Adrenal gland (tissue), 5 donors: ENCODE measurements at regions not wholly inside any gene's neighbourhood (a gene's known extent, or its start where the extent isn't known, plus 50 kb on each side); places are given as distances from the start of the nearest gene placed in this dataset.

Experiments used
- POLR2A ChIP-seq, 2 donors: fragments of 450-650 bp; IDR thresholded peaks; one replicate each; pipeline ENCODE4 v1.6.1; 2017; ENCODE audit warnings: antibody characterized with exemption in 2 of 2, mild to moderate bottlenecking in 2 of 2, moderate library complexity in 1 of 2
- TF ChIP-seq, protein P1 (sequence below), 6 experiments: fragments of 450-650 bp in 4 of 6; fragments of 200-600 bp in 2 of 6; sonication (generic) in 1 of 6; IDR thresholded peaks; 1 replicate in 5 of 6; 2 replicates in 1 of 6; pipeline versions ENCODE4 v1.5.1 to v1.8.0; 2016 to 2021; ENCODE audit warnings: antibody characterized with exemption in 6 of 6, mild to moderate bottlenecking in 2 of 6, moderate library complexity in 1 of 6
- donor health status: DM: no; HTN: no; CAD: no.

DNA sequence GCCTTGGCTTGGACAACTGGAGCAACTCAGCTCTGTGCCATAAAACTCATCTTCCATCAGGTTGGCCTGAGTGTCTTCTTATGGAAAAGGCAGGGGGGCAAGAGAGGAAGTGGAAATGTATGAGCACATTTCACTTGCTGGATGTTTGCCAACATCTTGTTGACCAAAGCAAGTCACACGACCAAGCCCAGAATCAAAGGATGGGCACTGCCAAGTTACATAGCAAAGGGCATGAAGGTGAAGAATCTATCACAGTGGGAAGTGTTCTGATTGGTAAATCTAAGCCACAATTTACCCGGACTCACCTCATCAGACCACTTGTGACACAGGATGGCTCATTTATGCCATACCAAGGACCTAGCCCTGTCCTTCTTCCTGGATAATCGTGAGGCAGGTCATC is 310.5 kb upstream of the IRX5 start:
- TF ChIP-seq, protein P1, sequence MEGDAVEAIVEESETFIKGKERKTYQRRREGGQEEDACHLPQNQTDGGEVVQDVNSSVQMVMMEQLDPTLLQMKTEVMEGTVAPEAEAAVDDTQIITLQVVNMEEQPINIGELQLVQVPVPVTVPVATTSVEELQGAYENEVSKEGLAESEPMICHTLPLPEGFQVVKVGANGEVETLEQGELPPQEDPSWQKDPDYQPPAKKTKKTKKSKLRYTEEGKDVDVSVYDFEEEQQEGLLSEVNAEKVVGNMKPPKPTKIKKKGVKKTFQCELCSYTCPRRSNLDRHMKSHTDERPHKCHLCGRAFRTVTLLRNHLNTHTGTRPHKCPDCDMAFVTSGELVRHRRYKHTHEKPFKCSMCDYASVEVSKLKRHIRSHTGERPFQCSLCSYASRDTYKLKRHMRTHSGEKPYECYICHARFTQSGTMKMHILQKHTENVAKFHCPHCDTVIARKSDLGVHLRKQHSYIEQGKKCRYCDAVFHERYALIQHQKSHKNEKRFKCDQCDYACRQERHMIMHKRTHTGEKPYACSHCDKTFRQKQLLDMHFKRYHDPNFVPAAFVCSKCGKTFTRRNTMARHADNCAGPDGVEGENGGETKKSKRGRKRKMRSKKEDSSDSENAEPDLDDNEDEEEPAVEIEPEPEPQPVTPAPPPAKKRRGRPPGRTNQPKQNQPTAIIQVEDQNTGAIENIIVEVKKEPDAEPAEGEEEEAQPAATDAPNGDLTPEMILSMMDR (IDR thresholded peaks at IDR 0.05), result no peak
- TF ChIP-seq POLR2A (IDR thresholded peaks at IDR 0.05), result no peak
